ENCODE measurements at regions not wholly inside any gene's neighbourhood (a gene's known extent, or its start where the extent isn't known, plus 50 kb on each side); places are given as distances from the start of the nearest gene placed in this dataset.
A peak's percentile ranks its signal among the peaks of the same experiment; 100 is the strongest.
"Not testable (repeated sequence)": the region's sequence is repeated elsewhere in the genome, so short reads cannot be mapped to it uniquely, and the experiment has no call there.

DNA sequence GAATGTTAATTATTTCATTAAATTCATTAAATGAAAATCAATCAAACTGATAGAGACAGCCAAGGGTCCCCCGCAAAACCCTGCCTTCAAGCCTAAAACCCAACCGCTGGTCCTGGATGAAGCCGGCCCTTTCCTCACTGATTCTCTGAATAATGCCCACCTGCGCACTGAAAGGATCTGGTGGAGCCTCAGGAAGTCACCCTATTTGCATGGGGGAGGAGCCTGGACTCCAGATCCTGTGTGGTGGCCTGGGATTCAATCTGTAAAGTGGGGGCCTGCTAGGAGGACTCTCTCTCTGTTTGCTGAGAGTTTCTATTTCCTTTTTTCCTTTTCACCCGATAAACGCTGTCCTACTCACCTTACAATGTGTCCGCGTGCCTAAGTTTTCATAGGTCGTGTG is 97.9 kb upstream of the ADAMTS3 start:
- DNase-seq, result peak; percentile 3

DNA sequence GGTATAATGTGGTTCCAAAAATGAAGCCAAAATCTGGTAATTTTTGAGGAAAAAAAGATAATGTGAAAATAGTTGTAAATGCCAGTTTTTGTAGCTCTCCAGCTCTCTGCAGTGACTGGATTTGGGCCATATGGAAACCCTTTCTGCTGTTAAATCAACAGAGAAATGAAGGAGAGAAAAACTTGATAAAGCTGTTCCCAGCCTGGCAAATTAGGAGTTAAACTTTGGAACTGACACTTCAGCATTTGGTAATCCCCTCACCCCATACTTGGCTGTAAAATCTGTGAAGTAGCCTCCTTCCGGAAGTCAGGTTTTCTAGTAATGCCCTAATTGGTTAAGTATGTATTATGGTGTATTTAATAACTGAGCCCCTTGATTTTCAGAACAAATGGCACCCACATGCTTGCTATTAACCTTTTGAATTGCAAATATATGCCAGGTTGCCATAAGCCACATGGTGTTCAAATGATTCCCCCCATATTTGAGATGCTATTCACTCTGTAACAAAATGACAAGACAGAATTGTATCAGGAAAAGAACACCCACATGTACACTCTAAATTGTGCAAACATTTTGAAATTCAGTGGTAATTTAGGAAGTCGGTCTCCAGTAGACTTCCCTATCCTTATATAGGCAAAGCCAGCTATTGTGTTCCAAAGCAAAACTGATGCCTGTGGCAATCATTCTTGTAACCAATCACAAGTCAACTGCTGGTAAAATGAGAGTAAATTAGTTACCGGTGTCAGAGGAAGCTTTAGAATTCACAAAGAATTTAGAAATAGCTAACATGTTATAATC is 96.3 kb upstream of the ADAMTS3 start:
- DNase-seq, result no peak

DNA sequence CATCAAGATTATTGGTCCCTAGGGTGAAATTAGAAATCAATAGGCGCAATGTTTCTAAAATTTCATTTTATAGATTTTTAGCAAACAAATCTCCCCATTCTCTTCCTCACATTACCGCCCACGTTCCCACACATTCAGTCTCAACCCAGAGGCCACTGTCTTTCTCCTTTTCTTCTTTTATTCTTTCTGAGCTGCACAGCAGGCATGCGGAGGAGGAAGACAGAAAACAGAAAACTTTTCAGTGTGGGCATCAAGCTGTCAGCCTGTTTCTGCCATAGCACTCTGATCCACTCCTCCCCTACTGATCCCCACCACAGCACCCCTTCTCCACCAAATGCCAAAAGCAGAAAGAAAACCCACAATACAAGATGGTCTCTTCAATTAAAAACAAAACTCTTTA is 94.8 kb upstream of the ADAMTS3 start:
- DNase-seq, result no peak

DNA sequence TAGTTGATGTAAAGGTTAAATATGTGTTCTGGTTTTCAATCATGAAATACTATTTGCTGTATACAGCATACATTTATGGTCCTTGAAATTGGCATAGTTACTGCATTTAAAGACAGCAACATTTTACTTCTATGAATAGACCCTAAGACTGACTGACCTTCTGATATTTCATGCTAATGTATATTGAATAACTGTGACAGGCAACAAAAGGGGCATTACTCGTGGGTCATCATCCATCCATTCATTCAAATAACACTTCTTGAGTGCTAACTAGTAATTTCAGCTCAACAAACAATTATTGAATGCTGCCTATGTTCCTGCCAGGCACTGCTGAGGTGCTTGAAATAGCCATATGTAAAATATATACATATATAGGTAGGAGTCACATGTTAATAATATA is 92.8 kb upstream of the ADAMTS3 start:
- DNase-seq, result no peak

DNA sequence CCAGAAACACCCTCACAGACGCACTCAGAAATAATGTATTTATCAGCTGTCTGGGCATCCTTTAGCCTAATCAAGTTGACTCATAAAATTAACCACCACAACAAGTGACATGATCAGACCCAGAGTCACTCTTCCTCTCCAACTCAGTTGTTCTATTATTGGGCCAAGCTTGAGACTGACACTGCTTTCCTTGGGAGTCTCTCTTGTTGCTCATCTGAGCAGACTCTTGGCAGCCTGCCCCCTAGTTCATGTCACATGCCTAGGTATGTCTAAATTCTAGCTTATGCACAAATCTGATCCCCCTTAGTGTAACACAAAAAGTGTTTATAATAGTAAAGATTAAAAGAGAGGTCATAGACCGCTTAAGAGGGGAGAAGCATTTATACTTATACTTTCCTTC is 72.6 kb upstream of the ADAMTS3 start:
- no peak for DNase-seq

DNA sequence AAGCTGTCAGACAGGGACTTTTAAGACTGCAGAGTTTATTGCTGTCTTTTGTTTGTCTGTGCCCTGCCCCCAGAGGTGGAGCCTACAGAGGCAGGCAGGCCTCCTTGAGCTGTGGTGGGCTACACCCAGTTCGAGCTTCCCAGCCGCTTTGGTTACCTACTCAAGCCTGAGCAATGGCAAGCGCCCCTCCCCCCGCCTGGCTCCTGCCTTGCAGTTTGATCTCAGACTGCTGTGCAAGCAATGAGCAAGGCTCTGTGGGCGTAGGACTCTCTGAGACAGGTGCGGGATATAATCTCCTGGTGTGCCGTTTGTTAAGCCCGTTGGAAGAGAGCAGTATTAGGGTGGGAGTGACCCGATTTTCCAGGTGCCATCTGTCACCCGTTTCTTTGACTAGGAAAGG is 67.8 kb upstream of the ADAMTS3 start:
- not testable (repeated sequence) for DNase-seq

DNA sequence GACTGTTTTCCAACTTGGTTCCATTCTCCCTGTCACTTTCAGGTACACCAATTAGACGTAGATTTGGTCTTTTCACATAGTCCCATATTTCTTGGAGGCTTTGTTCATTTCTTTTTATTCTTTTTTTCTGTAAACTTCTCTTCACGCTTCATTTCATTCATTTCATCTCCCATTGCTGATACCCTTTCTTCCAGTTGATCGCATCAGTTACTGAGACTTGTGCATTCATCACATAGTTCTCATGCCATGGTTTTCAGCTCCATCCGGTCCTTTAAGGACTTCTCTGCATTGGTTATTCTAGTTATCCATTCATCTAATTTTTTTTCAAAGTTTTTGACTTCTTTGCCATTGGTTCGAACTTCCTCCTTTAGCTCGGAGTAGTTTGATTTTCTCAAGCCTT is 66.9 kb upstream of the ADAMTS3 start:
- DNase-seq, result not testable (repeated sequence)

DNA sequence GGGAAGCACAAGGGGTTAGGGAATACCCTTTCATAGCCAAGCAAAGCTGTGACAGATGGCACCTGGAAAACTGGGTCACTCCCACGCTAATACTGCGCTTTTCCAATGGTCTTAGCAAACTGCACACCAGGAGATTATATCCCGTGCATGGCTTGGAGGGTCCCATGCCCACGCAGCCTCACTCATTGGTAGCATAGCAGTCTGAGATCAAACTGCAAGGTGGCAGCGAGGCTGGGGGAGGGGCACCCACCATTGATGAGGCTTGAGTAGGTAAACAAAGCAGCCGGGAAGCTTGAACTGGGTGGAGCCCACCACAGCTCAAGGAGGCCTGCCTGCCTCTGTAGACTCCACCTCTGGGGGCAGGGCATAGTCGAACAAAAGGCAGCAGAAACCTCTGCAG is 63.2 kb upstream of the ADAMTS3 start:
- not testable (repeated sequence) for DNase-seq

DNA sequence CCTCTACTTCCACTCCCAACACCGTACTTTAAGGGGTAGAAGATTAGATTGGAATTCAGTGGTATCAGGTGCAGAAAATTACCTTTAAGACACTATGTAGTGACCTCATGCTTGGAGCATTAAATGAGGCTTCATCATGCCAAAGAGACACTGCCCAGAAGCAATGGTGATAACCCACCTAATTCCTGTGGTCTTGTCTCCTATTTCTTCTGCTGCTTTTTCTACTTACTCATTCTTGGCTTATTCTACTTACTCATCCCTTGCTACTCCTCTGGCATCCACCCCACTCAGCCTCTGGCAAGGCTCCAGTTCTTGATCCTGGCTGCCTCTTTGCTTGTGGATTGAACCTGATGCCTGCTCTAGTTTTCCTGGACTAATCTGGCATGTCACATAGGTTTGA is 62.3 kb upstream of the ADAMTS3 start:
- no peak for DNase-seq

DNA sequence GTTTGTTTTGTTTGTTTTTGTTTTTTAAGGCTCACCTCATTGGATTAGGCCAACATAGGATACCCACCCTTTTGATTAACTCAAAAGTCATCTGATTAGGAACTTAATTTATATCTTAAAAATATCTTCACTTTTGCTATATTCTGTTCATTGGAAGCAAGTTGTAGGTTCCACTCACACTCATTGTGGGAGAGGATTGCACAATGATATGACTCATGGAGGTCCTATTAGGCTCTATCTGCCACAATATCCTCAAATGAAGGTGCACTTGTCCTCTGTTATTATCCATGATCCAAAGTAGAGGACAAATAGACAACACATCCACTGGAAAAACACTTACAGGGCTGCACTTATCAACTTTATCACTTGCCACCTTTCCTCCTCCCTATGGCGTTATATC is 60.5 kb upstream of the ADAMTS3 start:
- no peak for DNase-seq

DNA sequence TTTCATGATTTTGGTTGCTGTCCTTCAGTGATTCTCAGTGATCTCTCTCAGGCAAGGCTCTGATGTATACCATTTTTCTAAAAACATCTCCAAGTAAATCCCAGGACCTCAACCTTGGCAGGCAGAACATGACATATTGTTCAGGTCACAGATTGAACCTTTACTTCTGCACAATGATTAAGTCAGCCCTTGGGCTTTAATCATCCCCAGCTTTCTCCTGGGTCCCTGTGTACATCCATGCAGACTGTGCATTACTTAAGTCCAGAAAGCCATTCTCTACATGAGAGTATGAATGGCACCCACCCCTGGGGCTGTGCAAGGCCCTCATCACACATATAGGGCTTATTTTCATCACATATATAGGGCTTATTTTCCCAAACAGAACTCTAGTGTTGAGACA is 58.7 kb upstream of the ADAMTS3 start:
- DNase-seq, result no peak

All from NCI-H146 (cell line).